IPS-NIHi11 (cell line): ENCODE measurements at regions not wholly inside any gene's neighbourhood (a gene's known extent, or its start where the extent isn't known, plus 50 kb on each side); places are given as distances from the start of the nearest gene placed in this dataset.

Source experiments
- DNase-seq: peaks from one replicate; pipeline ENCODE4 v3.0.0; 2012; ENCODE audit warnings: mixed read lengths, low spot score

- no peak for DNase-seq
Observed at GRCh38 chr9:105861972-105862371, 167.6 kb downstream of the TMEM38B start.

- DNase-seq, result no peak
Observed at GRCh38 chr9:105864248-105864898, 170.0 kb downstream of the TMEM38B start.

- DNase-seq, result no peak
Observed at GRCh38 chr9:105865285-105865684, 170.9 kb downstream of the TMEM38B start.

- DNase-seq, result no peak
Observed at GRCh38 chr9:105871540-105871939, 177.2 kb downstream of the TMEM38B start.

GRCh38 chr9:105873801-105874200, 179.5 kb downstream of the TMEM38B start:
- no peak for DNase-seq

- DNase-seq, result no peak
Observed at GRCh38 chr9:105877721-105878120, 183.4 kb downstream of the TMEM38B start.

- DNase-seq, result no peak
Observed at GRCh38 chr9:105879181-105879580, 184.8 kb downstream of the TMEM38B start.

- DNase-seq, result no peak
Observed at GRCh38 chr9:105880517-105880916, 186.2 kb downstream of the TMEM38B start.

GRCh38 chr9:105881021-105881420, 186.7 kb downstream of the TMEM38B start:
- DNase-seq, result no peak

- peak; percentile 69 for DNase-seq
Observed at GRCh38 chr9:105881654-105882349, 187.5 kb downstream of the TMEM38B start.

GRCh38 chr9:105883847-105884246, 189.5 kb downstream of the TMEM38B start:
- DNase-seq, result no peak

GRCh38 chr9:105884416-105884815, 190.1 kb downstream of the TMEM38B start:
- no peak for DNase-seq

GRCh38 chr9:105886136-105886535, 191.8 kb downstream of the TMEM38B start:
- DNase-seq, result no peak

GRCh38 chr9:105887679-105888078, 193.3 kb downstream of the TMEM38B start:
- DNase-seq, result no peak

GRCh38 chr9:105890046-105890822, 195.9 kb downstream of the TMEM38B start:
- no peak for DNase-seq

- DNase-seq, result no peak
Observed at GRCh38 chr9:105900123-105900522, 205.8 kb downstream of the TMEM38B start.

- DNase-seq, result peak; percentile 87
Observed at GRCh38 chr9:105901514-105902109, 207.3 kb downstream of the TMEM38B start.

- no peak for DNase-seq
Observed at GRCh38 chr9:105908069-105908468, 213.7 kb downstream of the TMEM38B start.

GRCh38 chr9:105911104-105911911, 217.0 kb downstream of the TMEM38B start:
- peak; percentile 57 for DNase-seq

- no peak for DNase-seq
Observed at GRCh38 chr9:105912157-105912862, 218.0 kb downstream of the TMEM38B start.
